IMR-90 (cell line): ENCODE measurements at regions not wholly inside any gene's neighbourhood (a gene's known extent, or its start where the extent isn't known, plus 50 kb on each side); places are given as distances from the start of the nearest gene placed in this dataset.

ENCODE experiments used
- ATAC-seq: fragments of 200-7000 bp; cut with Tn5 transposase; 2 replicates; pipeline ENCODE4 v1.9.1; 2020; ENCODE audit warnings: low read depth, mild to moderate bottlenecking, moderate library complexity
- BruUV-seq: library from RNA; stranded (reverse); fragments of 400-500 nt; replicated peaks from 2 replicates; lab custom pipeline; 2021; lab: Mats Ljungman, UMichigan
- CTCF ChIA-PET: fragments of 300-600 bp; formaldehyde crosslinking; extraction: SDS; loops from one replicate; lab custom pipeline; 2021; ENCODE audit warnings: antibody characterized with exemption; lab: Yijun Ruan, JAX
- POLR2A ChIA-PET: fragments of 300-600 bp; sonication (Branson Sonifier 250); formaldehyde crosslinking; loops from one replicate; lab custom pipeline; 2022; ENCODE audit warnings: antibody characterized with exemption; ENCODE audit not compliant: unreplicated experiment; lab: Charles Lee
- DNase-seq: peaks from one replicate; pipeline ENCODE4 v3.0.0; 2013
- H2AFZ ChIP-seq: replicated peaks from 2 replicates; pipeline ENCODE3; 2013; ENCODE audit warnings: low read length, mild to moderate bottlenecking; ENCODE audit not compliant: poor library complexity
- H2AK5ac ChIP-seq: 2 replicates; pipeline ENCODE4 v1.6.1; 2013; ENCODE audit warnings: low read depth, low read length, inconsistent platforms
- H2AK9ac ChIP-seq: replicated peaks from 2 replicates; pipeline ENCODE3; 2013; ENCODE audit warnings: mild to moderate bottlenecking, low read depth, low read length, moderate library complexity; ENCODE audit not compliant: poor library complexity
- H2BK120ac ChIP-seq: 2 replicates; pipeline ENCODE4 v1.6.1; 2013; ENCODE audit warnings: low read depth, low read length, inconsistent platforms
- H2BK15ac ChIP-seq: 3 replicates; pipeline ENCODE4 v1.6.1; 2013; ENCODE audit warnings: low read depth, low read length, inconsistent platforms
- H2BK20ac ChIP-seq: 2 replicates; pipeline ENCODE4 v1.6.1; 2013; ENCODE audit warnings: low read depth, mild to moderate bottlenecking, inconsistent platforms, low read length, moderate library complexity
- H2BK5ac ChIP-seq: 2 replicates; pipeline ENCODE4 v1.6.1; 2013; ENCODE audit warnings: mild to moderate bottlenecking, low read depth, low read length, inconsistent platforms; ENCODE audit not compliant: poor library complexity, severe bottlenecking
- H3K14ac ChIP-seq: replicated peaks from 2 replicates; pipeline ENCODE4 v1.6.1; 2013; ENCODE audit warnings: low read depth, low read length, inconsistent platforms
- H3K18ac ChIP-seq: 2 replicates; pipeline ENCODE4 v1.6.1; 2013; ENCODE audit warnings: low read depth, low read length, control low read depth
- H3K23ac ChIP-seq: 2 replicates; pipeline ENCODE4 v1.6.1; 2013; ENCODE audit warnings: low read depth, low read length, inconsistent platforms
- H3K27ac ChIP-seq: 2 replicates; pipeline ENCODE4 v1.5.1; 2013; ENCODE audit warnings: mild to moderate bottlenecking, control low read depth, low read length; ENCODE audit not compliant: insufficient read depth
- H3K27me3 ChIP-seq: 2 replicates; pipeline ENCODE4 v1.6.1; 2013; ENCODE audit warnings: low read length; ENCODE audit not compliant: control insufficient read depth, insufficient read depth
- H3K36me3 ChIP-seq: 2 replicates; pipeline ENCODE4 v1.6.1; 2013; ENCODE audit warnings: low read length, mixed read lengths; ENCODE audit not compliant: control insufficient read depth, insufficient read depth
- H3K4ac ChIP-seq: 2 replicates; pipeline ENCODE4 v1.6.1; 2013; ENCODE audit warnings: low read depth, low read length, inconsistent platforms
- H3K4me1 ChIP-seq: 2 replicates; pipeline ENCODE4 v1.6.1; 2013; ENCODE audit warnings: low read length, mixed read lengths; ENCODE audit not compliant: control insufficient read depth, insufficient read depth
- H3K4me2 ChIP-seq: 2 replicates; pipeline ENCODE4 v1.6.1; 2013; ENCODE audit warnings: low read depth, mild to moderate bottlenecking, control low read depth, low read length, moderate library complexity
- H3K4me3 ChIP-seq: 2 replicates; pipeline ENCODE4 v1.5.1; 2013; ENCODE audit warnings: low read depth, mild to moderate bottlenecking, control low read depth, low read length, moderate library complexity; ENCODE audit not compliant: insufficient read depth
- H3K56ac ChIP-seq: 2 replicates; pipeline ENCODE4 v1.6.1; 2013; ENCODE audit warnings: low read length, inconsistent platforms; ENCODE audit not compliant: insufficient read depth; ENCODE audit errors: extremely low read depth
- H3K79me1 ChIP-seq, 2 experiments: 2 replicates each; pipeline ENCODE4 v1.6.1; 2013; ENCODE audit warnings: low read length in 2 of 2, inconsistent platforms in 1 of 2, low read depth in 1 of 2
- H3K9ac ChIP-seq: 2 replicates; pipeline ENCODE4 v1.6.1; 2013; ENCODE audit warnings: low read depth, low read length, control low read depth
- H3K9me1 ChIP-seq: 2 replicates; pipeline ENCODE4 v1.6.1; 2013; ENCODE audit warnings: low read length, inconsistent platforms; ENCODE audit not compliant: insufficient read depth
- H3K9me3 ChIP-seq: 2 replicates; pipeline ENCODE4 v1.6.1; 2013; ENCODE audit warnings: low read length; ENCODE audit not compliant: control insufficient read depth, insufficient read depth
- H4K20me1 ChIP-seq: 2 replicates; pipeline ENCODE4 v1.6.1; 2013; ENCODE audit warnings: low read length, inconsistent platforms; ENCODE audit not compliant: insufficient read depth
- H4K5ac ChIP-seq: 2 replicates; pipeline ENCODE4 v1.6.1; 2013; ENCODE audit warnings: mild to moderate bottlenecking, low read depth, low read length, control low read depth
- H4K8ac ChIP-seq, 2 experiments: 2 replicates each; pipeline ENCODE4 v1.6.1; 2013; ENCODE audit warnings: low read depth in 2 of 2, low read length in 2 of 2, control low read depth in 1 of 2, inconsistent platforms in 1 of 2
- H4K91ac ChIP-seq: 2 replicates; pipeline ENCODE4 v1.6.1; 2013; ENCODE audit warnings: low read depth, low read length, inconsistent platforms; ENCODE audit not compliant: insufficient read depth
- BHLHE40 ChIP-seq: fragments of 150-350 bp; IDR thresholded peaks from 2 replicates; pipeline ENCODE4 v1.6.1; 2016; ENCODE audit warnings: mild to moderate bottlenecking, low read depth, low read length
- CEBPB ChIP-seq: IDR thresholded peaks from 2 replicates; pipeline ENCODE4 v1.6.1; 2012; ENCODE audit warnings: low read depth, low read length, improper control_type of control experiment
- CHD1 ChIP-seq: IDR thresholded peaks from 2 replicates; pipeline ENCODE4 v1.6.1; 2012; ENCODE audit warnings: low read depth, low read length, improper control_type of control experiment
- FOS ChIP-seq: fragments of 150-350 bp; IDR thresholded peaks from 2 replicates; pipeline ENCODE4 v1.6.1; 2016; ENCODE audit warnings: low read depth, low read length
- MAZ ChIP-seq: IDR thresholded peaks from 2 replicates; pipeline ENCODE4 v1.6.1; 2012; ENCODE audit warnings: low read depth, mild to moderate bottlenecking, low read length, improper control_type of control experiment, moderate library complexity, borderline replicate concordance
- MXI1 ChIP-seq: IDR thresholded peaks from 2 replicates; pipeline ENCODE4 v1.6.1; 2012; ENCODE audit warnings: low read depth, mild to moderate bottlenecking, low read length, moderate library complexity, borderline replicate concordance
- RCOR1 ChIP-seq: IDR thresholded peaks from 2 replicates; pipeline ENCODE4 v1.6.1; 2012; ENCODE audit warnings: mild to moderate bottlenecking, low read length, improper control_type of control experiment; ENCODE audit not compliant: insufficient replicate concordance
- RFX5 ChIP-seq: IDR thresholded peaks from 2 replicates; pipeline ENCODE4 v1.8.0; 2012; ENCODE audit warnings: low read depth, mild to moderate bottlenecking, low read length, moderate library complexity
- SMC3 ChIP-seq: fragments of 150-350 bp; IDR thresholded peaks from 2 replicates; pipeline ENCODE4 v1.6.1; 2016; ENCODE audit warnings: low read depth, mild to moderate bottlenecking, antibody characterized with exemption, low read length, moderate library complexity
- WGBS, 2 experiments: methylation state at CpG; one replicate each; pipeline versions ENCODE4 v1.1.5 to v1.1.7; 2013; ENCODE audit warnings: missing lambda C conversion rate in 2 of 2; ENCODE audit not compliant: insufficient read length in 1 of 2; ENCODE audit errors: extremely low coverage in 2 of 2; 5-methylcytosine and 5-hydroxymethylcytosine counted together
- dilution Hi-C: fragments of 300-500 bp; cut with HindIII; formaldehyde crosslinking; loops from one replicate; pipeline ENCODE4 v1.14.3; 2018; ENCODE audit warnings: low sequenced_read_pairs; ENCODE audit not compliant: unreplicated experiment
- in situ Hi-C: fragments of 300-500 bp; cut with MboI; formaldehyde crosslinking; loops from 3 replicates; pipeline ENCODE4 v1.14.3; 2019; ENCODE audit warnings: low sequenced_read_pairs, inconsistent platforms, mixed read lengths
- intact Hi-C: fragments of 100-400 bp; cut with micrococcal nuclease; formaldehyde crosslinking; loops from 2 replicates; pipeline ENCODE4 v1.10.0; 2022
- TF ChIP-seq, protein P1 (sequence below): fragments of 150-350 bp; IDR thresholded peaks from 2 replicates; pipeline ENCODE4 v1.6.1; 2017; ENCODE audit warnings: mild to moderate bottlenecking, antibody characterized with exemption, low read length, low read depth

DNA sequence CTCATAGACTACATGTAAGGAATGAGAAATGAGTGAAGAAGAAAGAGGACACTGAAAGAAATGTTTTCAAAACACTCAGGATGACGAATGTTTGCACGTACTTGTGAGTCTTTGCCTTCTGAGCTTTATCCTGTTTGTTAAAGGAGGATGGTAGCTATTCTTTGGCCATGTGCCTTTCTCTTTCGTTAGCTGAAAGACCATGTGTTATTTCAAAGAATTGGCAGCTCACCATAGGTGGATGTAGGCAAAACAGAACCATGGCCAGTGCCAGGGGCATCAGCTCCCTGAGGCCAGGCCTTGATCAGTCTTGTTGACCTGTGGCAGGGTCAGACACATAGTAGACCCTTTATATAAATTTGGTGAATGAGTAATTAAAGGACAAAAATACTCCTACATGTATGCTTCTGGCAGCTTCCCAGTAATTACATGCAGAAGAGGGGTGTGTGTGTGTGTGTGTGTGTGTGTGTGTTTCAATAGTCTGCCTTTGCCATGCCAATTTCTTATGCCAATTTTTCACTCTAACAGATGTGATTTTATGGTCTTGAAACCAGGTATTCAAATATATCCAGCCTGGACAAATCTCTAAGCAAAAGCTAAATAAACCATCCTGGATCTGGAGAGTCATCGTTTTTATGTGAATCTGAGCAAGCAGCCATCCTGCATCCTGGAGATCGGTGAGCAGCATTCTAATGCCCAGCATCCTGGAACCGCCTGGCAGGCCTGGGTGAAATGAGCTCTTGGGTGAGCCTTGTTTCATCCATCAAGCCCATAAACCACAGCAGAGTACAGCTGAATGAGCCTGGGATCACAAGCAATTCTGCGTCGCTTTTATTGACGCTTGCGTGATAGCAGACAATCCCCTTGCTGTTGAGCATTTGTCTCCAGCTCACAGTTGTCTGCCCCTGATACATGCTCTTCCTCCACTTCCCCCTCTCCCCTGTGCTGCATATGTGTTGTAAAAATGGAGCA lies 475.4 kb downstream of the MED10 start:
- DNase-seq: no peak
- no peak overlapping the region for H2BK120ac ChIP-seq
- H4K20me1 ChIP-seq: no peaks in the 10 kb centered on the region
- no peak overlapping the region for H2BK20ac ChIP-seq
- H3K18ac ChIP-seq: no peak overlapping the region
- no peak overlapping the region for H3K4me3 ChIP-seq
- no peak overlapping the region for H3K4me2 ChIP-seq
- H3K56ac ChIP-seq: no peak overlapping the region
- dilution Hi-C loops (no loop called here), in situ Hi-C loops (no loop called here), intact Hi-C loops (no loop called here)
- H2AFZ ChIP-seq: no peak overlapping the region
- no peak overlapping the region for H4K5ac ChIP-seq
- H4K91ac ChIP-seq: no peak overlapping the region
- no peak overlapping the region for H2AK9ac ChIP-seq
- no peaks in the 10 kb centered on the region for H3K27me3 ChIP-seq
- 0% methylated on average over 1 of the region's 10 CpGs; no CpG with 5 or more reads in 1 of the 2 experiments for WGBS, 2 experiments
- H2BK15ac ChIP-seq: no peak overlapping the region
- no peak overlapping the region for H3K23ac ChIP-seq
- ChIA-PET POLR2A (no interaction called here), CTCF (no interaction called here)
- H3K27ac ChIP-seq: no peak overlapping the region
- no peak overlapping the region for H3K14ac ChIP-seq
- no TSS peak for BruUV-seq
- no peaks in the 10 kb centered on the region for H3K9me1 ChIP-seq
- no peak overlapping the region for H3K4ac ChIP-seq
- peaks cover 4% of the 10 kb centered on the region for H3K9me3 ChIP-seq
- no peaks in the 10 kb centered on the region for H3K36me3 ChIP-seq
- no peaks in the 10 kb centered on the region for H3K4me1 ChIP-seq
- H3K9ac ChIP-seq: no peak overlapping the region
- H4K8ac ChIP-seq: no peak overlapping the region
- TF ChIP-seq RFX5: no peak
- no peak for TF ChIP-seq CHD1
- TF ChIP-seq RCOR1: no peak
- TF ChIP-seq MAZ: no peak
- TF ChIP-seq MXI1: no peak
- TF ChIP-seq FOS: no peak
- no peak for TF ChIP-seq CEBPB
- TF ChIP-seq SMC3: no peak
- no peak for TF ChIP-seq BHLHE40
- TF ChIP-seq, protein P1, sequence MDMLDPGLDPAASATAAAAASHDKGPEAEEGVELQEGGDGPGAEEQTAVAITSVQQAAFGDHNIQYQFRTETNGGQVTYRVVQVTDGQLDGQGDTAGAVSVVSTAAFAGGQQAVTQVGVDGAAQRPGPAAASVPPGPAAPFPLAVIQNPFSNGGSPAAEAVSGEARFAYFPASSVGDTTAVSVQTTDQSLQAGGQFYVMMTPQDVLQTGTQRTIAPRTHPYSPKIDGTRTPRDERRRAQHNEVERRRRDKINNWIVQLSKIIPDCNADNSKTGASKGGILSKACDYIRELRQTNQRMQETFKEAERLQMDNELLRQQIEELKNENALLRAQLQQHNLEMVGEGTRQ: no peak
- ATAC-seq: no peak
- no peak overlapping the region for H2BK5ac ChIP-seq
- H2AK5ac ChIP-seq: no peak overlapping the region
- no peaks in the 10 kb centered on the region for H3K79me1 ChIP-seq
